ENCODE measurements at regions not wholly inside any gene's neighbourhood (a gene's known extent, or its start where the extent isn't known, plus 50 kb on each side); places are given as distances from the start of the nearest gene placed in this dataset.
"Not testable (repeated sequence)": the region's sequence is repeated elsewhere in the genome, so short reads cannot be mapped to it uniquely, and the experiment has no call there.

DNA sequence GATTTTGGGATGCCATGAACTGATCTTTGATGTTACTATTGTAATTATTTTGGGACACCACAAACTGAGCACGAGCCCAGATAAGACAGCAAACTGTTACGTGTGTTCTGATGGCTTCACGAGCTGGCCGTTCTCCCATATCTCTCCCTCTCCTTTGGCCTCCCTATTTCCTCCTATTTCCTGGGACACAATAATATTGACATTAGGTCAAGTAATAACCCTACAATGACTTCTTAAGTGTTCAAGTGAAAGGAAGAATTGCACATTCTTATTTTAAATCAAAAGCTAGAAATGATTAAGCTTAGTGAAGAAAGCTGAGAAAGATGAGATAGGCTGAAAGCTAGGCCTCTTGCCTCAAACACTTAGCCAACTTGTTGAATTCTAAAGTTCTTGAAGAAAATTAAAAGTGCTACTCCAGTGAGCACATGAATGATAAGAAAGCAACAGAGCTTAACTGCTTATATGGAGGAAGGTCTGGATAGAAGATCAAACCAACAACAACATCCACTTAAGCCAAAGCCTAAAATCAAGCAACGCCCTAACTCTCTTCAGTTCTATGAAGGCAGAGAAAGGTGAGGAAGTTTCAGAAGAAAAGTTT lies 247.1 kb downstream of the LRRC70 start:
- no peak for DNase-seq

- no peak for DNase-seq
Measured at GRCh38 chr5:62824936-62825335, 246.3 kb downstream of the LRRC70 start.

DNA sequence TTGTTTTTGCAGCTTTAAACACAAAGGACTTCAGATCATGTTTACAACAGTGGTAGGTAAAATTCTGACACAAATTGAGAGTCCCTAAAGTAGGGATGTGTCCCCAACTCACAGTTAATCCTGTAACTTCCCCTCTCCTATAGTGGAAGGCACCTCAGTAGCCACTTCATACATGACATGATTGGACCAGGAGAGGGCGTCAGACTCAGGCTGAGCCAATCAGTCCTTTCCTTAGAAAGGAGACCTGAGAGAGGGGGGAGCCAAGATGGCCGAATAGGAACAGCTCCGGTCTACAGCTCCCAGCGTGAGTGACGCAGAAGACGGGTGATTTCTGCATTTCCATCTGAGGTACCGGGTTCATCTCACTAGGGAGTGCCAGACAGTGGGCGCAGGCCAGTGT lies 238.4 kb downstream of the LRRC70 start:
- not testable (repeated sequence) for DNase-seq

DNA sequence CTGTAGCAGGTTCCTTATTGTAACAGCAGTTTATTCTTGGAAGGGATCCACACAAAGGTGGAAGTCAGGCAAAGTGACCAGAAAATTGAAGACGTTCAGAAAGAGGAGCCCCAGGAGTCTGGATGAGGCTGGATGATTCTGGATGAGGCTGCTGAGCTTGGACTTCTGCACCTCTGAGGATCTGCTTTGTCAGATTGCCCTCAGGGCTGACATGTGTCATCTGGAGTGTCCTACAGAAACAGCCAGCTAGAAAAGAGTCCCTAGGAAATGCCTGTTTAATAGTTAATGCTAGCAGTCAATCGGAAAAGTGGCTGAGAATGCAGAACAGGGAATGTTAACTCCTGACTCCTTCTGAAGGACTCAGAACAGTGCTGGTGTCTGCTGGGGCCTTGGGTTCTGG lies 236.4 kb downstream of the LRRC70 start:
- no peak for DNase-seq

- no peak for DNase-seq
Measured at GRCh38 chr5:62812621-62813255, 234.1 kb downstream of the LRRC70 start.

GRCh38 chr5:62804819-62805218 lies 226.2 kb downstream of the LRRC70 start:
- not testable (repeated sequence) for DNase-seq

- no peak for DNase-seq
Measured at GRCh38 chr5:62795926-62796325, 217.3 kb downstream of the LRRC70 start.

GRCh38 chr5:62794456-62794855 lies 215.8 kb downstream of the LRRC70 start:
- no peak for DNase-seq

DNA sequence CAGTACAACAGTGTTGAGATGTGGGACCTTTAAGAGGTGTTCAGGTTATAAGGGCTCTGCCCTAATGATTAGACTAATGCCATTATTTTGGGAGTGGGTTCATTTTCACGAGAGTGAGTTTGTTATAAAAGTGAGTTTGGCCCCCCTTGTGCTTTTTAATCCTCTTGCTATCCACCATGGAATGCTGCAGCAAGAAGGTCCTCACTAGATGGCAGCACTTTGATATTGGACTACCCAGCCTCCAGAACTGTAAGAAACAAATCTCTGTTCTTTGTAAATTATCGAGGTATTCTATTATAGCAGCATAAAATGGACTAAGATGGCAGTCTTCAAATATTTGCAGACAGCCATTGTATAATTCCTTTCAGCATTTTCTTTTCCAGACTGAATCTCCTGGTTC lies 212.4 kb downstream of the LRRC70 start:
- DNase-seq: no peak

GRCh38 chr5:62790348-62790747 lies 211.7 kb downstream of the LRRC70 start:
- DNase-seq: no peak

- DNase-seq: no peak
Measured at GRCh38 chr5:62786099-62786498, 207.5 kb downstream of the LRRC70 start.

- DNase-seq: no peak
Measured at GRCh38 chr5:62785588-62785987, 207.0 kb downstream of the LRRC70 start.

GRCh38 chr5:62783374-62784057 lies 204.9 kb downstream of the LRRC70 start:
- no peak for DNase-seq

DNA sequence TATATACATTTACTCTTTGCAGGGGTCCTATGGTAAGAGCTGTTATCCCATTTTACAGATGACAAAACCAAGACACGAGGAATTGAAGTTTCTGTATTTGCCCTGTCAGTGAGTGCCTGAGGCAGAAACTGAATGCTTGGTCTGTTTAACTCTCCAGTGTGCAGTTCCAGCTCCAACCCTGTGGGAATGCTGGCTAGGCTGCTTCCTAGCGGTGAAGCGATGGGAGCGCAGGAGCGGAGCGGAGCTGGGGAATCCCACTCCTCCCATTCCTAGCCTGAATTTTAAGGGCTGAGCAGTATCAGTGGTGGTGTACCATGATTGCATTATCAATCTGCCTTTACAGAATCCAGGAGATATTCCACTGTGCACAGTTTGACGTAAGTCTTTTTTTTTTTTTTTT lies 202.3 kb downstream of the LRRC70 start:
- DNase-seq: no peak

DNA sequence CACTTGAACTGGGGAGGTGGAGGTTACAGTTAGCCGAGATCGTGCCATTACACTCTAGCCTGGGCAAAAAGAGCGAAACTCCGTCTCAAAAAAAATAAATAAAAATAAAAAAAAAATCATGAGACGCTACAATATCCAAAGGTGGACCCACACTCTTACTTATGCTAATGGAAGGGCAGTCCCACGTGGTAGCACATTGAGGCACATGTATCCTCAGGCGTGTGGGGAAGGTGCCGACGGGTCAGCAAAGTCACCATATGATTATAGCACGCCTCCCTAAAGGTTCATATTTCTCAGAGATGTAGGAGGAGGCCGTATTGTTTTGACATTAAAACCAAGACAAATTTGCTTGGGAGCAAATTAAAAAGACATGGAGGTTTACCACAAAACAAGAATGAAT lies 201.6 kb downstream of the LRRC70 start:
- no peak for DNase-seq

GRCh38 chr5:62779010-62779422 lies 200.4 kb downstream of the LRRC70 start:
- peak; percentile 46 for DNase-seq

GRCh38 chr5:62778316-62779009 lies 199.8 kb downstream of the LRRC70 start:
- DNase-seq: no peak

GRCh38 chr5:62777081-62777480 lies 198.5 kb downstream of the LRRC70 start:
- not testable (repeated sequence) for DNase-seq

DNA sequence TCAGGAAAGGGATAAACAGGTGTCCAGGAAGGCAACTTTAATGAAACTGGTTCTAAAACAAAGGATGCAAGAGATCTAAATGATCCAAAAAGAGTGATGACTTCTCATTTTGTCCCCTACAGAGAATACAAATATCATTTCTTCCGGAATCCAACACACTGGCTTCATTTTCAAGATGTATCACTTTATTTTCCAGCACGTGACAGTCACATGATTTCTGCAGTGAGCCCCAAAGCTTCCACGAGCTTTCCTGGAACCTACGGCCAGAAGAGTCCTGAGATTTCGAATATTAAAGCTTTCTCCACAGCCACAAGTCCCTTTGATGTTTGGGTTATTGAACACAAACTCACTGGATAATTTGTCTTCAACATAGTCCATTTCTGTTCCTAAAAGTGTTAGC lies 198.0 kb downstream of the LRRC70 start:
- not testable (repeated sequence) for DNase-seq

- DNase-seq: no peak
Measured at GRCh38 chr5:62773460-62773859, 194.8 kb downstream of the LRRC70 start.

DNA sequence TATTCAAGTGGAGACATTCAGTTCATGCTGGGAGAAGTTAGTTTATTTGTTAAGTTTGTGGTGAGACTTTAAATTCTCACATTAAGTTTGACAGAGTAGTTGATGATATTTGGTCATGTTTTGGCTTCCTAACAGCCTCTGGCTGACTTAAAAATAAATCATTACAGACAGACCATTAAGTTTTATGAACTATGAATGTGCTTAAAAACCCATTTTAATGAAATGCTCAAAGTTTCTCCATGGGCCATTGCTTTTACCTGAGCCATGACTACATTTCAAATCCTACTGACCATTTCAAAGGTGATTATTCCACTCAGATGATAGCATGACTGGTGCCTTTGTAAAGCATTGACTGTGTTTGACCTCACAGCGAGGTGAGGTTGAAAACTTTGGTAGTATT lies 192.7 kb downstream of the LRRC70 start:
- no peak for DNase-seq

DNA sequence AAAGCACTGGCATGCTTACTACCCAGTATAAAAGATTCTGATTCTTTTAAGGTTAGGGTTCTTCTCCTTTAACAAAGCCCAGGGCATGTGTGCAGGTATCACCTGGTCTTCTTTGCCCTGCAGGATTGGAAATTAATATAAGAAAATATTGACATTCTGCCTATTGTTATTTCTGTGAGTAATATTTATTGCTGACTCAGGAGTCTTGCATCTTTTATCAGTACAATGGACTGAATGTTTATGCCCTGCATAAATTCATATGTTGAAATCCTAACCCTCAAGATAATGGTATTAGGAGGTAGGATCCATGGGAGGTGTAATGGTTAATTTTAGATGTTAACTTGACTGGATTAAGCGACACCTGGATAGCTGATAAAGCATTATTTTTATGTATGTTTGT lies 189.0 kb downstream of the LRRC70 start:
- DNase-seq: no peak

DNA sequence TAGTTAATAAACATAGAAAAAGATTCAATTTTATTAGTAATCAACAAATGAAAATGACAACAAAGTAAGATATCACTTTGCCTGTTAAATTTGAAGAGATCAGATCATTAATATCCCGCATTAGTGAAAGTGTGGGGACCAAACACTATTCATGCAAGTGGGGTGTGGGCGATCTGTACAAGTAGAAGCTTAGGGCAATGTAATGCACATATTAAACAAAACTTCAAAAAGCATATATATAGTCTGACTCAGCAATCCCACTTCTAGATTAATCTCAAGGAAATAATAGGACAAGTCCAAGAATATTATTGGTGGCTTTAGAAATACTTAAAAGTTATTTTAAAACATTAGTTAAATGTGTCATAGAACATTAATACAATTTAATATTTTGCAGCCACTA lies 188.5 kb downstream of the LRRC70 start:
- DNase-seq: no peak

DNA sequence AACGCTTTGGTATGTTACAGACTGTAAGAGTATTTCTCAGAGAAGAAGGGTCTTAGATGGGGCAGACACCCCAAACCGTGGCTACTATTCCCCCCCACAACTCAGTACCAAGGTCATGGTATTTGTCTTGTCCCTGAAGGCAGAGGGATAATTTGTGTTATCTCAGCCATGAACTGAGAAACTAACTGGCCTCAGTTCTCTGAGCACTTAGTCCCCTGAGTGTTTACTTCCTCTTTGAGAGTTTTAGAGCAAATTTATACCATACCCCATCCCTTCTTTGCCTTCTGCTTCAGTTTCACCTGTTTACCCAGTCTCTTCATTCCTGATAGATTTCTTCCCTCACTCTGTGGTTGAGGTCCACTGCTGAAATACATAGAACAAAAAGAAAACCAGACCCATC lies 183.9 kb downstream of the LRRC70 start:
- DNase-seq: no peak
